B cell (primary cell): ENCODE measurements at regions not wholly inside any gene's neighbourhood (a gene's known extent, or its start where the extent isn't known, plus 50 kb on each side); places are given as distances from the start of the nearest gene placed in this dataset.

ENCODE experiments used
- ATAC-seq: fragments of 200-7000 bp; cut with Tn5 transposase; one replicate; pipeline ENCODE4 v1.10.0; 2021; ENCODE audit warnings: low read depth, mild to moderate bottlenecking, moderate number of reproducible peaks, moderate library complexity
- CTCF ChIA-PET: fragments of 350-600 bp; sonication (Branson Sonifier 250); formaldehyde crosslinking; loops from one replicate; lab custom pipeline; 2021; ENCODE audit warnings: antibody characterized with exemption, inconsistent platforms; lab: Charles Lee
- POLR2A ChIA-PET: fragments of 350-600 bp; sonication (Branson Sonifier 250); formaldehyde crosslinking; loops from one replicate; lab custom pipeline; 2021; ENCODE audit warnings: antibody characterized with exemption; lab: Charles Lee
- DNase-seq: peaks from one replicate; pipeline ENCODE4 v3.0.0; 2013
- H2AFZ ChIP-seq: 2 replicates; pipeline ENCODE4 v1.6.1; 2012; ENCODE audit warnings: mild to moderate bottlenecking, low read depth, low read length; ENCODE audit not compliant: insufficient read depth, poor library complexity, severe bottlenecking
- H3K27ac ChIP-seq, 2 donors: 1 replicate in 1 of 2; 2 replicates in 1 of 2; pipeline ENCODE4 v1.5.1; 2012 to 2013; ENCODE audit warnings: low read length in 2 of 2, mild to moderate bottlenecking in 2 of 2, moderate library complexity in 1 of 2
- H3K27me3 ChIP-seq, 4 experiments: fragments of 200-600 bp in 1 of 4; sonication (generic) in 1 of 4; replicated peaks in 1 of 4; 1 replicate in 2 of 4; 2 replicates in 2 of 4; pipeline versions ENCODE4 v1.6.1 to v1.7.0; 2013 to 2016; ENCODE audit warnings: low read length in 3 of 4, mild to moderate bottlenecking in 2 of 4, mixed read lengths in 1 of 4, moderate library complexity in 1 of 4; ENCODE audit not compliant: insufficient read depth in 4 of 4, control insufficient read depth in 3 of 4; ENCODE audit errors: control extremely low read depth in 1 of 4
- H3K36me3 ChIP-seq, 2 experiments: replicated peaks in 1 of 2; 1 replicate in 1 of 2; 2 replicates in 1 of 2; pipeline versions ENCODE4 v1.6.1 to v1.7.1; 2013; ENCODE audit warnings: low read length in 1 of 2; ENCODE audit not compliant: insufficient read depth in 2 of 2, control insufficient read depth in 1 of 2; ENCODE audit errors: control extremely low read depth in 1 of 2, extremely low read depth in 1 of 2
- H3K4me1 ChIP-seq, 2 donors: fragments of 200-600 bp in 1 of 2; sonication (generic) in 1 of 2; 1 replicate in 1 of 2; 2 replicates in 1 of 2; pipeline versions ENCODE4 v1.5.1 to v1.6.1; 2013 to 2017; ENCODE audit warnings: low read length in 2 of 2; ENCODE audit not compliant: control insufficient read depth in 2 of 2, insufficient read depth in 2 of 2
- H3K4me2 ChIP-seq: replicated peaks from 2 replicates; pipeline ENCODE3; 2012; ENCODE audit warnings: mild to moderate bottlenecking, low read depth, low read length; ENCODE audit not compliant: poor library complexity, severe bottlenecking
- H3K4me3 ChIP-seq, 5 experiments: fragments of 200-600 bp in 1 of 5; sonication (generic) in 1 of 5; 1 replicate in 3 of 5; 2 replicates in 2 of 5; pipeline versions ENCODE4 v1.5.1 to v1.7.0; 2011 to 2016; ENCODE audit warnings: low read length in 4 of 5, mild to moderate bottlenecking in 4 of 5, low read depth in 2 of 5, control low read depth in 1 of 5, moderate library complexity in 1 of 5; ENCODE audit not compliant: insufficient read depth in 1 of 5; ENCODE audit errors: control extremely low read depth in 1 of 5, extremely low read depth in 1 of 5
- H3K79me2 ChIP-seq: fragments of 200-600 bp; sonication (generic); one replicate; pipeline ENCODE4 v1.6.0; 2016; ENCODE audit warnings: low read length; ENCODE audit not compliant: control insufficient read depth, insufficient read depth
- H3K9ac ChIP-seq: fragments of 200-600 bp; sonication (generic); 2 replicates; pipeline ENCODE4 v1.6.1; 2017; ENCODE audit warnings: mild to moderate bottlenecking, low read length, moderate library complexity
- H3K9me3 ChIP-seq, 3 donors: one replicate each; pipeline versions ENCODE4 v1.6.1 to v1.7.1; 2013; ENCODE audit warnings: low read length in 2 of 3; ENCODE audit not compliant: control insufficient read depth in 2 of 3, insufficient read depth in 1 of 3; ENCODE audit errors: control extremely low read depth in 1 of 3
- H4K20me1 ChIP-seq: 2 replicates; pipeline ENCODE4 v1.6.0; 2012; ENCODE audit warnings: mild to moderate bottlenecking, low read length; ENCODE audit not compliant: insufficient read depth, control insufficient read depth, poor library complexity, severe bottlenecking
- H3K27ac Mint-ChIP-seq: one replicate; pipeline ENCODE4 v1.8.0; 2021; ENCODE audit warnings: mixed read lengths
- H3K27me3 Mint-ChIP-seq: one replicate; pipeline ENCODE4 v1.8.0; 2021; ENCODE audit warnings: mixed read lengths
- H3K4me1 Mint-ChIP-seq: one replicate; pipeline ENCODE4 v1.8.0; 2021; ENCODE audit warnings: mixed read lengths
- H3K4me3 Mint-ChIP-seq: one replicate; pipeline ENCODE4 v1.8.0; 2021; ENCODE audit warnings: mixed read lengths
- H3K9me3 Mint-ChIP-seq: one replicate; pipeline ENCODE4 v1.8.0; 2022; ENCODE audit warnings: mixed read lengths; ENCODE audit not compliant: insufficient read depth
- CTCF ChIP-seq: fragments of 200-600 bp; IDR thresholded peaks from one replicate; pipeline ENCODE4 v1.8.0; 2022; ENCODE audit warnings: antibody characterized with exemption, mild to moderate bottlenecking
- EZH2 ChIP-seq: IDR thresholded peaks from 2 replicates; pipeline ENCODE4 v1.6.1; 2012; ENCODE audit warnings: borderline replicate concordance, low read depth, mild to moderate bottlenecking, moderate library complexity, low read length; ENCODE audit not compliant: insufficient read depth, poor library complexity, severe bottlenecking
- WGBS: methylation state at CpG from one replicate; pipeline ENCODE4 v1.1.5; 2013; ENCODE audit warnings: missing lambda C conversion rate; ENCODE audit not compliant: insufficient coverage; 5-methylcytosine and 5-hydroxymethylcytosine counted together
- intact Hi-C: fragments of 100-400 bp; cut with micrococcal nuclease; formaldehyde crosslinking; loops from one replicate; pipeline ENCODE4 v1.10.0; 2022

GRCh38 chr20:51888291-51888690 lies 86.0 kb upstream of the SALL4 start:
- Mint-ChIP-seq H3K4me1 (no peaks in the 10 kb centered on the region), H3K4me3 (no peak overlapping the region), H3K27me3 (no peaks in the 10 kb centered on the region), H3K27ac (no peak overlapping the region), H3K9me3 (no peaks in the 10 kb centered on the region)
- Histone ChIP-seq H3K79me2 (no peaks in the 10 kb centered on the region), H3K36me3 (no peaks in the 10 kb centered on the region), H3K9ac (no peak overlapping the region), H3K27me3 (no peaks in the 10 kb centered on the region), H3K27ac (no peak overlapping the region), H2AFZ (no peak overlapping the region), H3K4me2 (no peak overlapping the region), H3K9me3 (no peaks in the 10 kb centered on the region), H3K4me3 (no peak overlapping the region), H3K4me1 (no peaks in the 10 kb centered on the region), H4K20me1 (no peaks in the 10 kb centered on the region)
- 69% methylated on average over 6 of the region's 10 CpGs for WGBS
- DNase-seq (no peak), ATAC-seq (no peak)
- intact Hi-C loops = no loop called here
- POLR2A ChIA-PET = no interaction called here
- TF ChIP-seq EZH2 (no peak), CTCF (no peak)
- CTCF ChIA-PET = no interaction called here

- H3K27ac ChIP-seq = no peak overlapping the region
- no peaks in the 10 kb centered on the region for H3K4me1 ChIP-seq
- intact Hi-C loops = no loop called here
- CTCF ChIA-PET = no interaction called here
- 100% methylated on average over 2 of the region's 5 CpGs for WGBS
- DNase-seq = no peak
- Mint-ChIP-seq H3K4me1 (no peaks in the 10 kb centered on the region), H3K27me3 (no peaks in the 10 kb centered on the region), H3K9me3 (no peaks in the 10 kb centered on the region), H3K27ac (no peak overlapping the region), H3K4me3 (no peak overlapping the region)
- H4K20me1 ChIP-seq = no peaks in the 10 kb centered on the region
- H3K4me3 ChIP-seq = no peak overlapping the region
- no peak overlapping the region for H3K4me2 ChIP-seq
- TF ChIP-seq CTCF = no peak
- no peak for TF ChIP-seq EZH2
- POLR2A ChIA-PET = no interaction called here
- ATAC-seq = no peak
- H3K27me3 ChIP-seq = no peaks in the 10 kb centered on the region
- no peak overlapping the region for H2AFZ ChIP-seq
- no peaks in the 10 kb centered on the region for H3K79me2 ChIP-seq
- no peaks in the 10 kb centered on the region for H3K9me3 ChIP-seq
- no peaks in the 10 kb centered on the region for H3K36me3 ChIP-seq
- H3K9ac ChIP-seq = no peak overlapping the region
These were observed 84.7 kb upstream of the SALL4 start for GRCh38 chr20:51886891-51887608.
